Epithelial cell of esophagus (primary cell): ENCODE measurements at regions not wholly inside any gene's neighbourhood (a gene's known extent, or its start where the extent isn't known, plus 50 kb on each side); places are given as distances from the start of the nearest gene placed in this dataset.

Experiments
- DNase-seq: peaks from one replicate; pipeline ENCODE4 v3.0.0; 2010; ENCODE audit warnings: low read depth
- H3K4me3 ChIP-seq: 2 replicates; pipeline ENCODE4 v1.5.1; 2011; ENCODE audit warnings: mild to moderate bottlenecking, low read length, control low read depth
- TF ChIP-seq, protein P1 (sequence below): IDR thresholded peaks from 2 replicates; pipeline ENCODE4 v1.5.1; 2011; ENCODE audit warnings: low read depth, mild to moderate bottlenecking, low read length, control low read depth, inconsistent platforms; ENCODE audit not compliant: insufficient read depth; ENCODE audit errors: missing control alignments

DNA sequence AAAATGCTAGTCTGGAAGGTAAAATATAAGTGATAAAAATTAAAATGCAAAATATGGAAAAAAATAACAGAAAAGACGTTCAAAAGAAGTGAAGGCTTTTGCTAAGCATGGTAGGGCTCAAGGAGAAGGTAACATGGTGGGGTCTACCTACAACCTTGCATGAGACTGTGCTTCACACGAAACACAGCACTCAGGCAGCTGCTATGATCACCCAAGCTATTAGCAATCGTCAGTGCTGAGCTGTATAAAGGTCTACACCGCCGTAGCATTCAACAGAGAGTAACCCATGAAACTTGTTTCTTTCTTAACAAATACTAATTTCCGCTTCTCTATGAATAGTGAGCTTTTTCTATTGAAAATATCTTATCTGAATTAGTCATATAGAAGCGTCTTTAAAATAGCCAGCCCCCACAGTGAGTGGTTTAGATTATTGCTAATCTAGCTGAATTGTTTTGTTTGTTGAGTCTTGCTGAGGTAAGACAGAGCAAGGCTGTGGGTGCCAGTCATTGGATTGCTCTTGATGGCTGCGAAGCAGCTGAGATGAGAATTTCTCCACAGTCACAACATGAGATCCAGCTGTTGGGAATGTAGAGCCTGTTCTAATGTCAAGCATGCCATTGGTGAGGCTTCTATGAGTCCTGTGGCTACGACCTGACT lies 230.0 kb downstream of the KLF13 start:
- no peak overlapping the region for H3K4me3 ChIP-seq
- DNase-seq: no peak
- TF ChIP-seq, protein P1, sequence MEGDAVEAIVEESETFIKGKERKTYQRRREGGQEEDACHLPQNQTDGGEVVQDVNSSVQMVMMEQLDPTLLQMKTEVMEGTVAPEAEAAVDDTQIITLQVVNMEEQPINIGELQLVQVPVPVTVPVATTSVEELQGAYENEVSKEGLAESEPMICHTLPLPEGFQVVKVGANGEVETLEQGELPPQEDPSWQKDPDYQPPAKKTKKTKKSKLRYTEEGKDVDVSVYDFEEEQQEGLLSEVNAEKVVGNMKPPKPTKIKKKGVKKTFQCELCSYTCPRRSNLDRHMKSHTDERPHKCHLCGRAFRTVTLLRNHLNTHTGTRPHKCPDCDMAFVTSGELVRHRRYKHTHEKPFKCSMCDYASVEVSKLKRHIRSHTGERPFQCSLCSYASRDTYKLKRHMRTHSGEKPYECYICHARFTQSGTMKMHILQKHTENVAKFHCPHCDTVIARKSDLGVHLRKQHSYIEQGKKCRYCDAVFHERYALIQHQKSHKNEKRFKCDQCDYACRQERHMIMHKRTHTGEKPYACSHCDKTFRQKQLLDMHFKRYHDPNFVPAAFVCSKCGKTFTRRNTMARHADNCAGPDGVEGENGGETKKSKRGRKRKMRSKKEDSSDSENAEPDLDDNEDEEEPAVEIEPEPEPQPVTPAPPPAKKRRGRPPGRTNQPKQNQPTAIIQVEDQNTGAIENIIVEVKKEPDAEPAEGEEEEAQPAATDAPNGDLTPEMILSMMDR: no peak

DNA sequence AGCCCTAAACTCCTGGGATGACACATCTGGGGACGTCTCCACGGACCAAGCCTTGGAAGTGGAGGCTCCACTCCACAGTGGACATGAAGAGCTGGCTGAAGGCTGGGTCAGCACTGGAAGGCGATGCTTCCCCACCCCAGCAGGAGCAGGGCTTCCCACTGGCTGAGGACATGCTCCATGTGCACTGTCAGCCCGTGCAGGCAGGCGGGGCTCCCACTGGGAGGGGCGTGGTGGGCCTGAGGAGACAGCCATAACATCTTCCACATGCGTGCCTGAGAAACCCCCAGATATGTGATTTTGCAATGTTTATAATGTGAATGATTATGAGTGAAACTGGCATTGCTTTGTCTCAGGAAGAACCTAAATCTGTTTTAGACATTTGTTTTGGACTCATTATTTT lies 231.3 kb downstream of the KLF13 start:
- no peak overlapping the region for H3K4me3 ChIP-seq
- no peak for DNase-seq
- TF ChIP-seq, protein P1: no peak

DNA sequence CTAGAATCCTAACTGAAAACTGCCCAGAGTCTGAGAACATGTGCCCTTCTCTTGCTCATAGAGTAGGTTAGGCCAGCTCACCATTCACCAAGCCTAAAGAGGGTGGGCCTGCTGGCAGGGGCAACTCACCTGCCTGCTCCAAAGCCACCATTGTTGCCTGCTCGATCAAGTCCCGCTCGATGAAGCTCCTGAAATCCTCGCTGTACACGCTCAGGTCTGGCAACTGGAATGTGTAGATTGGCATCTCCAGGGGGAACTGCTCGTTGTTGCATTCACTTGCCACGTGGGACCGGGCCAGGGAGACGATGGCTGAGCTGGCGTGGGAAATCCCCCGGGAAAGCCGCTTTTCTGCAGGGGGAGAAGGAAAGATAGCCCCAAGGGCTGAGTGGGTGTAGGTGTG lies 232.2 kb downstream of the KLF13 start:
- no peak for DNase-seq
- TF ChIP-seq, protein P1: no peak
- no peak overlapping the region for H3K4me3 ChIP-seq

GRCh38 chr15:31559786-31560185 lies 233.2 kb downstream of the KLF13 start:
- TF ChIP-seq, protein P1: no peak
- DNase-seq: no peak
- H3K4me3 ChIP-seq: no peak overlapping the region

- TF ChIP-seq, protein P1: no peak
- no peak for DNase-seq
- no peak overlapping the region for H3K4me3 ChIP-seq
These were observed 234.0 kb downstream of the KLF13 start for GRCh38 chr15:31560643-31561042.

- no peak overlapping the region for H3K4me3 ChIP-seq
- TF ChIP-seq, protein P1: no peak
- no peak for DNase-seq
These were observed 234.5 kb downstream of the KLF13 start for GRCh38 chr15:31561156-31561555.

- no peak for DNase-seq
- H3K4me3 ChIP-seq: no peak overlapping the region
- TF ChIP-seq, protein P1: no peak
These were observed 236.4 kb downstream of the KLF13 start for GRCh38 chr15:31563001-31563400.
